GM19351 (cell line): ENCODE measurements at regions not wholly inside any gene's neighbourhood (a gene's known extent, or its start where the extent isn't known, plus 50 kb on each side); places are given as distances from the start of the nearest gene placed in this dataset.

Experiments
- ATAC-seq: cut with Tn5 transposase; IDR thresholded peaks from one replicate; pipeline ENCODE4 v1.9.1; 2021; ENCODE audit warnings: mild to moderate bottlenecking, moderate library complexity; ENCODE audit not compliant: unreplicated experiment

DNA sequence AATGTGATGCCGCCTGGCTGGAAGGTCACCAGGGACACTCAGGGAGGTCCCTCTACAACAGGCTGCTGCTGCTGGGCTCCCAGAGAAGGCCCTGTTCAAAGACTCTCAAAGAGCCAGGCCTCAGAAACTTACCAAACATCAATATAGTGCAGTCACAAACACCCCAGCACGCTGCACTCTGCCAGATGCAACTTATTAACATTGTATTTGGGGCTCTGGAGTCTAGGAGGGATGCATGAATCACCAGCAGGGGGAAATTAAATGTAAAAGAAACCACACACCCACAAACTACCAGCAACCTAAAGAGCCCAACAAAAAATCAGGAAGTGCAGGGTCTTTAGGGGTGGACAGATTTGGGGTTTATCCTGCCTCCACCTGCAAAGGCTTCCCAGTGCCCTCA is 74.6 kb upstream of the SPATA12 start:
- no peak for ATAC-seq

DNA sequence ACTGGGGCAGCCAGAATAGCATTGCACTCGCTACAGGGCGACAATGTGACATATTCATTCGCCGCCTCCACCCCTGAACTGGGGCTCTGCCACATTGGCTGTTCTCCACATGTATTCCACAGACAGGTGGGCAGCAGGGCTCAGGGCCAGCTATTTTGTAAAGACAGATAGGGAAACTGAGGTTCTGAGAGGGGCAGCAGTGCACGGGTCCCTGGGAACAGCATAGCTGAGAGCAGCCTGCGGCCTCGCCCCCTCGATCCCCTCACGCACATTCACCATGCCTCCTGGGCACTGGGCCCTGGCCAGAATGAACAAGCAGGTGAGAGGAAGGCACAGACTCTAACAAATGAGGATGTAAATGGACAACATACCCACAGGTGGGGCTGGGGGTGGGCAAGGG is 75.0 kb upstream of the SPATA12 start:
- no peak for ATAC-seq

DNA sequence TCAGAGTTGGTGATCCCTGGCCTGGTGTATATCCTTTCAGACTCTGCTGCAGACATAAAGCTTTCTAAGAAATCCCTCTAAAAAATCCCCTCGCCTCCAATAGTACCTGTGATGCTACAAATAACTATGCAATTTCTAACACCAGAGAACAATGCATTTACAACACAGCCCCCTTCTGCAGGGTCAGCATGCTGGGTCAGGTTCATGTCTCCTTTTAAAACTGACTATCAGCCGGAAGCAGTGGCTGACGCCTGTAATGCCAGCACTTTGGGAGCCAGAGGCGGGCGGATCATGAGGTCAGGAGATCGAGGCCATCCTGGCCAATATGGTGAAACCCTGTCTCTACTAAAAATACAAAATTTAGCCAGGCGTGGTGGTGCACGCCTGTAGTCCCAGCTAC is 77.0 kb upstream of the SPATA12 start:
- ATAC-seq = no peak

DNA sequence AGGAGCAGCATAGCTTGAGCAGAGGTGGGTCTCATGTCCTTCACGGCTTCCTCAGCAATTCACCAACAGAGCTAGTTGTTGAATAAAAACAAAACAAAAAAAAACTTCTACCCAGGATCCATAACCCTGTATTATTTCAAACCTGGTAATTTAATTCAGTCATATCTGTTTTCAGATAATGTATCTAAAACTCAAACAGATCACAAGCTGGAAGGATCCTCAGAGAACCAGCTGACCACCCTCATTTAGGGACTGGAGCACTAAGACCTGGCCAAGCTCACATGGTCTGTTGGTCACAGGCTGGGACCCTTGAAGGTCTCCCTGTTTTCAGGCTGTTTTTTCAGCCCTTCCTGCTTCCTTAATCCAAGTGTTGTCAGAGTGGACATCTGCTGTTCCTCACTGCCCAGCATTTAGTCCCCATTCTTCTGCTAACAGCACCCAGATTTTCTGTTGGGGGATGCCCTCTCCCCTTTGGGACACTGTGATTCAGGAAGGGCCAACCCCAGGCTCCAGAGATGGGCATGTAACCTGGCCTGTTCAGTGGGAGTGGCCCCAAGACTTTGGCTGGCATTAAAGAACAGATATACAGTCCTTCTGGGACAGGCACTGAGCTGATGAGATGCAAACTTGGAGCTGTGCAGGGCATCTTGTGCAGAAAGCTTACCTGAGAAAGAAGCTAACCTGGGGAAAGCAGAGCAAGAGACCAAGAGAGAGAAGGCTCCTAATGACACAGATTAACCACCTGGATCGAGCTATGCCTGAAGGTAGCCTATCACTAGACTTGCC is 78.8 kb upstream of the SPATA12 start:
- ATAC-seq = no peak

DNA sequence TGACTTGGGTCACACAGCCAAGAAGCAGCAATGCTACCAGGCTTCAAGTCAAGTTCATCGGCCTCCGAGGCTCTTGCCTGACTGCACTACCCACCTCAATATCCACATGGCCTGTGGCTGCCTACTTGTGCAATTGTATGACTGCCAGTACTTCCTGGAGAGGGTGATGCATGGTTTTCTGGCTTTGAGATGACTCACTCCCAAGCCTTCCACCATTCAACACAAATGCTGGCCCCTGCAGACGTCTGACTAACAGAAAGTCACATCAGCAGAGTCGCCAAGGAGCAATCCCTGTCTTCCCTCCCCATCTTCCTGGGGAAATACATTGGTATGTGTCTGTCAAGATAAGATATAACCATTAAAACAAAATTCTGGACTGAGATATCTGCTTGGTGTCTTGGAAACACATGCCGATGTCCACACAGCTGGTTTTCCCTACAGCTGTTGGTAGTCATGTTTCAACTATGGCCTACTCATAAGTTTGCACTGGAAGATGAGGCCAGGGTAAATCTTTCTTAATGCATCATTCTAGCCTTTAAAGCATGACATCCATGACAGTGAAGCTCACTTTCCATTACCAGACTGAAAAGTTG is 79.6 kb upstream of the SPATA12 start:
- ATAC-seq = no peak

DNA sequence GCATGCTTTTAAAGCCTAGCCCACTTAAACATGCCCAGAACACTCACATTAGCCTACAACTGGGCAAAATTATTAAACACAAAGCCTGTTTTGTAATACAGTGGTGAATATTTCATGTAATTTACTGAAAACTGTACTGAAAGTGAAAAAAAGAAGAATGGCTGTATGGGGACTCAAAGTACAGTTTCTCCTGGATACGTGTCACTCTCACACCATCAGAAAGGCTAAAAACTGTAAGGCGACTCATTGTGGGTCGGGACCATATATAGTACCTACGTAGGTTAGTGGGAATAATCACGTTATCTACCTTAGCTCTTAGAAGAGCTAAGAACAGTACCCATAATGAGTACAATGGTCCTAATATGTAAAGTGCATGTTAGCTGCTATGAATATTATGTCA is 80.2 kb upstream of the SPATA12 start:
- no peak for ATAC-seq

DNA sequence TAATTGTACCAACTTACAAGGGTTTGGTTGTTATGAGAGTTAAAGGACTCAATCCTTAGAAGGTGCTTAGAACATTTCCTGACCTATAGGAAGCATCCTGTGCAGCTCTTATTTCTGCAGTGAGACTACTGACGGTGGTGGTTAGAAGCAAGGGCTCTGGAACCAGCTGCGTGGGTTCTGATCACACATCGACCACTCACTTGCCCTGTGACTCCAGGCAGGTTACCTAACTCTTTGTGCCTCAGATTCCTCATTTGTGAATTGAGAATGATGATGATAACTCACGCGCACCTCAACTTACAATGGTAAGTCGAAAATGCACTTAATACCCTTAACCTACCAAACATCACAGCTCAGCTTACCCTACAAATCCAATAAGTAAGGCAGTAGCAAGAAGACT is 80.7 kb upstream of the SPATA12 start:
- no peak for ATAC-seq

DNA sequence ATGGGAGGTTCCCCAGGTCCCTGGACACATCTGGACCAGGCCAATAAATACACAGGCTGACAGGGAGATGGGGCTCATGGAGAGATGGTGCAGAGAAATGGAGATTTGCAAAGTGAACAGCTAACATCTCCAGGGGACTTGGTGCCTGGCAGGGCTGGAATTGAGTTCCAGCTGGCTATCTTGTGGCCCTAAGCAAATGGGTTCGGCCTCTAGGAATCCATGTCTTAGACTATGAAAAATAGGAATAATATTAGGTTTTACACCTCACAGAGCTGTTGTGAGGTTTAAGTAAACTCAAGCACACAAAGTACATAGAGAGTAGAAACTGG is 82.9 kb upstream of the SPATA12 start:
- ATAC-seq = no peak

DNA sequence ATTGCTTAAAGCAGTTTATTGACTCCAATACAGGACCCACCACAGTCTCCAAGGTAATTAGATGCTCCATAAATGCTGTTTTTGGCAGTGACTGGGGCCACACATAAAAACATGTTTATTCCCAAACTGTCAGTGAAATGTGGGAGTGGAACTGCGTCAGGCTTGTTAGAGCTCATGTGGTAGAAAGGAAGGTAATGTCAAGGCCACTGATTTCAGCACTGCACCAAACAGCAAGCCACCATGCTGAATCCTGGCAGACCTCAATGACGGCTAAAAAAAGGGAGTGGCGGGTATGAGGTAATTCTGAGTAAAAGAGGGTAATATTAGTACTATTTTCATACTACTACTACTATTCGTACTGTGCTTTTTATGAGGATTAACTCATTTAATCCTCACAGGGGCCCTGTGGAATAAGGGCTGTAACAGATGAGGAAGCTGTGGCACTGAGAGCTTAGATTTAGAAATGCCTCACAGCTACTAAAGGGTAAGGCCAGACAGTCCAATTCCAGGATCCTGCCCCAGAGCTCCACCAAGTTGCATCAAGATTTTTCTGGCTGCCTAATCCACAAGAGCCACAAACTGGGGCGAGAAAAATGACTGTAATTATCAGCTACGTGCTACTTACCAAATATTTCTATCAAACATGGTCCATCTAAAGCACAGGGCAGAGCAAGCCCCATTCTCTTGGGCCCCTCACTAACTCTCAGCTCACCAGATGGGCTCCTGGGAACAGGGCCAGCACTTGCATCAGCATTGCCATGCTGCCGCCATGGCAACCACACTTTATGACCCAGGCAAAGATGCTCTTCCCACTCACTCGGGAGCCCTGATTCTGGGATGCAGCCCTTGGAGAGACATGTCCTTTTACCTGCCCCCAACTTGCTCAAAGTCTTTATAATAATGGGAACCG is 83.6 kb upstream of the SPATA12 start:
- no peak for ATAC-seq

DNA sequence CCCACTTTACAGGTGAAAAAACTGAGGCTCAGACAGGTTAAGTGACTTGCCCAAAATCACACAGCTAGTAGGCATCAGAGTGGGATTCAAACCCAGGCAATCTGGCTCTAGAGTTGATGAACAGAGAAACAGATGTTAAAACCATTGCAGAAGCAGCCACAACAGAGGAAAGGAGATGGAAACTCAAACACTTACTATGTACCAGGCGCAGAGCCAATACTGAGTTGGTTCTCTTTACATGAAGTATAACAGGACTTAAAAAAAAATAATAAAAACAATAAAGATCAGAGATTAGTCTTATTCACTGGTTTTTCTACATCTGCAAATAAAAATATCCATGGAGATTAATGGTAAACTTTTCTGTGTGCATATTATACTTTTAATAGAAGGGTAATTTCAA is 84.9 kb upstream of the SPATA12 start:
- no peak for ATAC-seq

DNA sequence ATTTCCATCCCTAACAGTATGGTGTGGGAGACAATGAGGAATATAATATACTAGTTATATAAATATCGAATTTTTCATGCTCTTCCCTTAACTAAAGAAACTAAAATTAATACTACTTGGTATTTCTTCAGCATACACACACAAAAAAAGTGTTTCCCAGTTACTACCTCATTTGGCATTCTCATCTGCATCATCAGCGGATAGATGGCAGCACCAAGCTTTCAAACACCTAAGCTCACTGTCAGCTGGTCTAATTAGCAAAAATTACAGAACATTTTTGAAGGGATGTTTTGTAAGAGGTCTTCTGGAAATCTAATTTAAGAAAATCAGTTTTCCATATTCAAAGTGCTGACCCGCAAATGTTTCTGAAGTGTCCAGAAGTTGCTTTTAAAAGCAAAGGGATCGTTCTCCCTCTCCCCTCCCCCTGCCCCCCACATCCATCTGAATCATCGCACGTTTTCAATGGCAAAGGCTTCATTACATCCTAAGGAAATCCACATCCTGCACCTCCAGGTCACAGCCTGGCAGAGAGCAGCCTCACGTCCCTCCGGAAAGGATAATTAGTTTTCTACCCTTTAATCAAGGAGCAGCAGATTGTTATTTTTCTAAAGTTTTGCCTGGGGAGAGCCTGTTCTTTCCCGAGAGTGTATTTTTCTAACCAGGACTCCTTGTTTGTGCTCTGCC is 86.1 kb upstream of the SPATA12 start:
- ATAC-seq = no peak

DNA sequence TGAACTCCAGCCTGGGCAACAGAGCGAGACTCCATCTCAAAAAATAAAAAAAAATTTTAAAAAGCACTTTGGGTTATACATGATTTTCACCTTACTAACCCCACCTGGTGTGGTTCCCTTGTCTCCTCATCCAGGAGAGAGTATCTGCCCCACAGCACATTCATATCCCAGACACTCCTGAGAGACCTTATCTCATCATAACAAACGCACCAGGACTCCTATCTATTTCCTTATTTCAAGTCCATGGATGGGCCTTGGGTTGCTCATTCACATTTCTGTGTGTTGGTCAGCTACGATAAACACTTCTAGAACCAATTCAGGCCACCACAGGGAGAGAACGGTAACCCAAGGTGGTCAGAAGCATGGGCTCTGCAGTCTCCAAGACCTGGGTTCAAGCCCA is 88.6 kb upstream of the SPATA12 start:
- no peak for ATAC-seq

DNA sequence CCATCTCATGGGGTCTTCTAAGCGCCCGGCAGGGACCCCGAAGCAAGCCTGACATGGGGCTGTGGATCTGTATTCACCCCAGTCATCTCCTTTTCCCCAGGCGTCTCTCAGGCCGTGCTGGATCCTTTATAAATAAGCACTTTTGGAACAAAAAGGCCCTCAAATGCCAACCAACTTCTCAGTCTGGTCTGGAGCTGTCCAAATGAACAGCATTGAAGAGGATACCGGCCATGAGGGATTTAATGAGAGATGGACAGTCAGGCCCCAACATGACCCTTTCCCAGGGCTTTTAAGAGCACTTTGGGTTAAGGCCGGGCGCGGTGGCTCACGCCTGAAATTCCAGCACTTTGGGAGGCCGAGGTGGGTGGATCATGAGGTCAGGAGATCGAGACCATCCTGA is 89.2 kb upstream of the SPATA12 start:
- no peak for ATAC-seq

DNA sequence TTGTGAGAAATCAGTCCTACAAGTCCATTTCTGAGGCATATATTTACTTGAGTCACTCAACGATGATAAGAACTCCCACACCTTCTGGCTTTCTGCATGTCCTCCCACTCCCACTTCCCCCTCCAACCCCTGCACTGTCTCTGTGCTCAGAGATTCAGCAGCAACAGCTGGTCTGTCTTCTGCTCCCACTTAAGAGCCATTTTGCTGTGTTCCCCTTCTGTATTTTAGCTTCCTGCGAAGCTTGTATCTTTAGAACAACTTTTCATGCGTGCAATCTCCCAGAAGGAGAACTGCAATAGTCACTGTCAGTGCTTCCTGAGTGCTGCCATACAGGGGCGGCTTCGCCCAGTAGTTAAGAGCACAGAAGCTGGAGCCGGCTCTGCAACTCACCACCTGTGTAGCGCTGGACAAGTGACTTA is 90.0 kb upstream of the SPATA12 start:
- ATAC-seq = peak; percentile 57

DNA sequence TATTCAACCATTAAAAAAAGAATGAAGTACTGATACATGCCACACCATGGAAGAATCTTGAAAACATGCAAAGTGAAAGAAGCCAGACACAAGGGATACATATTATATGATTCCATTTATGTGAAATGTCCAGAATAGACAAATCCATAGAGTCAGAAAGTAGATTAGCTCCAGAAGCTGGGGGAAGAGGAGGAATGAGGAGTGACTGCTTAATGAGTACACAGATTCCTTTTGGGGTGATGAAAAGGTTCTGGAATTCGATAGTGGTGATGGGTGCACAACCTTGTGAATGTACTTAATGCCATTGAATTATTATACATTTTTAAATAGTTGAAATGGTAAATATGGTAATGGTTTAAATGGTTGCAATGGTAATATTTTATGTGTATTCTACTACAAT is 90.6 kb upstream of the SPATA12 start:
- no peak for ATAC-seq

DNA sequence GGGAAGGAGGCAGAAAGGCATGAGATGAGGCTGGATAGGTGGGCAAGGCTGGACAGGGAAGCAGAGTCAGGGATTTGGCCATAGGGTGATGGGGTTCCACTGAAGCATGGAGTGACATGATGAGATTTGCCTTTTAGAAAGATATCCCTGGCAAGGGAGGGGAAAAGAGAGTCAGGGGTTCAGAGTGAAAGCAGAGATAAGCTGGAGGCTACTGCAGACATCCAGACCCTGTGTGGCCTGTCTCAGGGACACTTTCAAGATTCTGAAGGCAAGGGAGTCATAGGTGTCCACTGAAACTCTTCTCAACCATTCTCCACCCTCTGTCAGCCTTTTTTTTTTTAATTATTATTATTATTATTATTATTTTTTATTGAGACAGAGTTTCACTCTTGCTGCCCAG is 94.0 kb upstream of the SPATA12 start:
- no peak for ATAC-seq

DNA sequence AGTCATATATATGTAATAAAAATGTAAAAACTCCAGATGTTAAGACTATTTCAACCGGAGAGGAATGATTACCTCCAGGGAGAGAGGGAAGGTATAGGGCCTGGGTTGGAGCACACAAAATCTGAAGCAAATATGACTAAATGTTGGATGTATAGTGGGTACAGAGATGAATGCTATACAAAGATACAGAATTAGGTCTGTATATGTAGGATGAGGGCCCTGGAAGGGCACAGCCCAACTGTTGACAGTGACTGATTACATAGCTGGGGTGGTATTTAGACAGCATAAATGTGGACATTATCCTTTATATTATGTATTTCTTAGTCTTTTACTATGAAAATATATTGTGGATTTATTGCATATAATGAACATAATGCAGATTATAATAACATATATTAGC is 94.4 kb upstream of the SPATA12 start:
- ATAC-seq = no peak

DNA sequence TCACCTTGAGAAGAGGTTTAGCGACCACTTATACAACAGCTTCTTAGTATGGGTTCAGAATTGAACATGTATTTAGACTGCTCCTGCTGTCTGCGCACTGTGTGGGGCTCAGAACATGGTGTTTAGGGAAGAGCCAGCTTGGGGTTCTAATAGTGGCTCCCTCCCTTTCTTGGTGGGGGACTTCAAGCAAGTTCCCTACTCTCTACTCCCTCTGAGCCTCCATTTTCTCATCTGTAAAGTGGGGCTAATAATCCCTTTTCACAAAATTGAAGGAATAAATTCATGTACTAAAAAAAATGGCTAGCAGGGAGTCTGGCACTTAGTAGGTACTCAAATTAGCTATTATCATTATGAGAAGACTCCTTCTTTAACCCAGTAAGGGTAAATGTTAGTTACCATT is 97.5 kb upstream of the SPATA12 start:
- no peak for ATAC-seq

DNA sequence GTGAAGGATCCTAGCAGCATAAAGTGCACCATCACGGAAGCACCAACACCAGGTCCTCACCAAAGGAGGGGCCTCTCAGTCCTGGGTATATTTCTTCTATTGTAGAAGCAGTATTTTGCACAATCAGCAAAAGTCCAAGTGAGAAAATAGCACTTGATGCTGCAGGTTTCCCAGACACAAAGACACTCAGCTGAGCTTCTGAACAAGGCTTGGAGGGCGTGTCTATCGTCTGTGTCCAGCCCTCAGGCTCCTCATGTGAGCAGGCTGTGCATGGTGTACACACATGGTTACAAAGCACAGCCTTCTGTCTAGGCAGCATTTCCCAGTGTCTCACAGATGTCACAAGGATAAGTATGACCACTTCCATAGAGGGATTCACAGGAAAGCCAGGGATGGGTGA is 98.3 kb upstream of the SPATA12 start:
- no peak for ATAC-seq

DNA sequence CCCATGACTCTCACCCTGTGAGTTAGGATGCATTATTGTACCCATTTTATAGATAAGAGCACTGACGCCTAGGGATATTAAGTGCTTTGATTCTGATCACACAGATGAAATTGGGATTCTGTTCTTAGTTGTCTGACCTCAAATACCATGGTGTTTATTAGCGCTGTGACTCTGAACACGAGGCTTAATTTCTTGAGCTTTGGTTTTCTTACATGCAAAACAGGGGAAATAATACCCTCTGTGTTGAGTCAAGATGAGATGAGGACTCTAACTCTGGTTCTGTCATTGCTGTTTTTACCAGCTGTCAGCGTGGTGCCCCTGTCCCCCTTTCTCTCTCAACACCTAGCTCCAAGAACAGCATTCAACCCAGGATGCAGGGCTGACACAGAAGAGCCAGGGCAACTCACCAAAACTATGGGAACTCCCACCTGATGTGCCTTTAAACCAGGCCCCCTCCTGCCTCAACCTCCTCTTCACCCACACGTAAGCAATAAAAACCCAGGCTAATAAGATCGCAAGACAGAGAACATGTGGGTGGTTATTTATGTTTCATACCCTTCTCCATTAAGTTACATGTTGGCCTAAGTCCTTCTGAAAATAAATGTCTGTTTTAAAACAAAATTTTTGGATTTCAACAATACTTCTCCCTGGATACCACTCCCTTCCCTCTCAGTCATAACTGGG is 100.1 kb upstream of the SPATA12 start:
- ATAC-seq = peak; percentile 83

DNA sequence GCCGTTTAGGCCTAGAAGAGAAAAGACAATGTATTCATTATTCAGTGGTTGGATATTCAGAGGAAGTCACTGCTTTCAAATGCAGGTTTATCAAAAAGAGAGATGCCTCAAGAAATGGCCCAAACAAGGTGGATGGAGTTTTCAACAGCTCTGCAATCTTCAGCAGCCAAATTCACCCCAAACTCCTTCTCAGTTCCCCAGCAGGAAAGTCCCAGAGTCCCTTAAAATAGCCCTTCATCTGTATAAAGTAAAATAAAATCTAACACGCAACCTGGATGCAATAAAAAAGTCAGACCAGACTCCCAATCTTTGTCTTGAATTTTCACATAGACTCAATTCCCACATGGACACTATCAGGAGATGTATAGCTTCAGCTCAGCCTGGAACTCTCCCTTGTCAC is 101.6 kb upstream of the SPATA12 start:
- ATAC-seq = no peak
